ENCODE measurements at regions not wholly inside any gene's neighbourhood (a gene's known extent, or its start where the extent isn't known, plus 50 kb on each side); places are given as distances from the start of the nearest gene placed in this dataset.
"Not testable (repeated sequence)": the region's sequence is repeated elsewhere in the genome, so short reads cannot be mapped to it uniquely, and the experiment has no call there.

DNA sequence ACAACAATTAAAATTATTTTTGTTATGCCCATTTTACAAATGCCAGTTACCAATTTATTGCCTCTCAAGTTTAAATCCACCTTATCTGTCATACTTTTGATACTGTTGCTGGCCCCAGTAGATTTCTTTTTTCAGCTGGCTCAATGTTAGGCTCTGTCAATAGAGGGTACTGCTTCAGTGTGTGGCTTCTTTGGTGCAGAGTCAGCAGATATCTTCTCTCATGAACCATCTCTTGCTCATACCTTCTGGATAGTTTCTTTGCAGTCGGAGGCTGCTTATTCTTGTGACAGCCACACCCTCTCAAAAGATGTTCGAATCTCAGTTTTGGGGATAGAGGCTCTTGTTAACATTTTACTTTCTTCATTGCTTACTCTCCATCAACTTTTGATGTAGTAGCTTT, 849.9 kb upstream of the SEMA6A start:
- DNase-seq (ENCODE audit: low spot score) = no peak

DNA sequence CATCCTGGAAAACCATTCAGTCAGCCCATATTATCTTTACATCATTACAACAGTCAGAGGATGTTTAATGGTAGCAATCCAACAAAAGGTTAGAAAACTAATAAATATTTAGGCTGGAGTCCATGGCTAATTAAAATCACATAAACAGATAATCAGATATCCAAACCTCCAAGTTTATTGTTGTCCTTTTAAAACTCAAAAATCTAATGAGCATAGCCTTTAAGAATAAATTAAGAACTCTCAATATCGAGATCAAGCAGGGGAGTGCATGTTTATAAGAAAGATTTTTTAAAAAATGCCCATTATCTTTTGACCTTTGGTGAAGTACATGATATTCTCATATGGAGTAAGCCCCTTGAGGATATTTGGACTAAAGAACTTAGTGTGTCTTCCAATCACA, 842.9 kb upstream of the SEMA6A start:
- no peak for DNase-seq (ENCODE audit: low spot score)

DNA sequence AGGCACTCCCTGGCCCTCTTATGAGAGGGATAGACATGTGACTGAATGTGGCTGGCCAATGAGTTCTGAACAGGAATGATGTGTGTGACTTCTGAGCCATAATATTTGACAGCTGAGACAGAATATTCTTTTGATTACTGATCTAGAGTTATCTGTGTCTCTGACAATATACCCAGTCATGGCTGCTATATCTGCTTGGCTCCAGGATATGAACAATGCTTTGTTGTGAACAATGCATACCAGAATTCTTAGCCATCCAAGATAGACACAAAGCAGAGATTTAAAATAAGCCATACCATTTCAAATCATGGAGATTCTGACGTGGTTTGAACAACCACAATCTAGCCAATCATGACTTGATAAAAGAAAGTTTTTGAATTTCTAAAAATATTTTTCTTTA, 840.3 kb upstream of the SEMA6A start:
- no peak for DNase-seq (ENCODE audit: low spot score)

- no peak for DNase-seq (ENCODE audit: low spot score)
Observed at GRCh38 chr5:117411701-117412100, 837.1 kb upstream of the SEMA6A start.

DNA sequence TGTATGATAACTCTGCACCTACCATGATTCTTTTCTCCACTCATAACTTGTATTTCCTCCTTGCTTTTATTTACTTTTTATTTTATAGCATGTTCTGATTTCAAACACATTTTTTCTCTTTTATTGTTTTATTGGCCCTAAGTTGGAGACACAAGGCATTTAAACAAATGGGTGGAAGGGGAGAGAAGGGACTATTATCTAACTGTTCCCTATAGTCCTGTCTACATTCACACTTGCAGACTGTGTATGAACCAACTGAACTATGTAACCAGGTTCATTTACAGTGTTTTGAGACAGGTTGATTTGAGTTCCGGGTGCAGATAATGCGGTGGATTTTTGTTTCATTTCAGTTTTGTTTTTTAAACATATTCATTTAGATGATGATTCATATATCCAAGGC, 830.6 kb upstream of the SEMA6A start:
- DNase-seq (ENCODE audit: low spot score) = no peak

GRCh38 chr5:117394506-117395157, 820.0 kb upstream of the SEMA6A start:
- no peak for DNase-seq (ENCODE audit: low spot score)

DNA sequence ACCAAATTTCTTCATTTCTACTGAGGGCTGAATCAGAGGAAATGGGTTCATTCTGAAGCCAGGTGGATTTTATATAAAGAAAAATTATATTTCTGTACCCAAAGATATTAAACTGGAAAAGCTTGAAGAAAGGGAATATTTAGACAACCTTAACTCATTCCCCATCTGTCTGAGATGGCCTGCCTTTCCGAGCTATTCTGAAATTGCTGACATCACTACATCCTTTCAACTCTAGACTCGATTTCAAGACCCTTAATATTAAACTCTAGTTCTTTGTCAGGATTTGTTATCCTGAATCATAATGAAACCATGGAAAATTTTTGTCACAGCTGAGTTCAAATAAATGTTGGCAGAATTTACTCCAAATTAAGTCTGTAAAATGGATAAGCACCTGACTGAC, 818.5 kb upstream of the SEMA6A start:
- no peak for DNase-seq (ENCODE audit: low spot score)

DNA sequence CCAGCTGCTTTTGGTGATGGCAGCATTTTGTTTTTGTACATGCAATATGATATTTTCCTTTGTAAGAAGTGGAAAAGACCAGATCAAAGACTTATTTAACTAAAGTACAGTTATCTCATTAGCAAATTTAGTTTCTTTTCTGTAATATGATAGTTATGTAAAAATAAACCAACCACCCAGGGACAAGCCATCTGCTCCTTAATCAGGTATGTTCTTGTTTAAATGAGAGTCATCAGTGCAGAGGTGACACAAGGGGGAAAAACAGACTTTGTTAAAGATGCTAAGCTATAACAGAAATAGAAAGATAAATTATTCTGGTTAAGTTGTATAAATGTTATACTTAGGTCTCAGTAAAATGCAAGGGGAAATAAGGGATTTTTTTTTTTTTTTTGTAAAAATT, 805.7 kb upstream of the SEMA6A start:
- no peak for DNase-seq (ENCODE audit: low spot score)

- DNase-seq (ENCODE audit: low spot score) = no peak
Observed at GRCh38 chr5:117379521-117379920, 804.9 kb upstream of the SEMA6A start.

DNA sequence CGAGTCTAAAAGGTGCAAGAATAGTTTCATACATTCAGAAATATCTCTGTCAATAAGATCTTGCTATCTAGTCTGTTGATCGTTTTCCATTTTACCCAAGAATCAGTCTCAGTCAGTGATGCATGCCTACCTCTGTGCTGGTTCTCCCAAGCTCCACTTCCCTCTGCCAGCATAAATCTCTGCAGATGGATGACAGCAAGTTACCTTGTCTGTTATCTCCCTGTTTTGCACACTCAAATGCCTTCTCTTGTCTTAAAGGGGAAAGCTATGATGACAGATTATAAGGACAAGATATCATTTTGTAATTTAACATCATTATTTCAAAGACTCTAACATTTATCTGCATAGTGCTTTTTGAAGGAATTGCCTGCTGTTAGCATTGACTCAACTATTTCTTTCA, 802.1 kb upstream of the SEMA6A start:
- DNase-seq (ENCODE audit: low spot score) = no peak

GRCh38 chr5:117359895-117360294, 785.3 kb upstream of the SEMA6A start:
- no peak for DNase-seq (ENCODE audit: low spot score)

DNA sequence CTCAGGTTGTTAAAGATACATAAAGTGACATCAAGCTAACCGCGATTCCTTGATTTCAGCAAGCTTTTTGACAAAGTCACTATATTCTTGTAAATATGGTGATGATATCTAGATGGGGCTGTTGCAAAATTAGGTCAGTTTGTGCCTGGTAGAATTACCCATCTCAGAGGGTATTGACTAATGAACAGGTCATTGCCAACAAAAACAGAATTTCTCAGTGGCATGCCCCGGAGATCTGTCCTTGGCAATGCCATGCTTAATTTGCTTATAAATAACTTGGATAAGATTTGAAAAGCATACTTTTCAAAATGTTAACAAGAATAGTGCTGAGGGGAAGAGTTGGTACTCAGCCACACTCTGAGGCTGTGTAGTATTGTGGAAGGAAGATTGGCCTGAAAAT, 783.3 kb upstream of the SEMA6A start:
- DNase-seq (ENCODE audit: low spot score) = no peak

GRCh38 chr5:117347280-117347679, 772.7 kb upstream of the SEMA6A start:
- DNase-seq (ENCODE audit: low spot score) = no peak

DNA sequence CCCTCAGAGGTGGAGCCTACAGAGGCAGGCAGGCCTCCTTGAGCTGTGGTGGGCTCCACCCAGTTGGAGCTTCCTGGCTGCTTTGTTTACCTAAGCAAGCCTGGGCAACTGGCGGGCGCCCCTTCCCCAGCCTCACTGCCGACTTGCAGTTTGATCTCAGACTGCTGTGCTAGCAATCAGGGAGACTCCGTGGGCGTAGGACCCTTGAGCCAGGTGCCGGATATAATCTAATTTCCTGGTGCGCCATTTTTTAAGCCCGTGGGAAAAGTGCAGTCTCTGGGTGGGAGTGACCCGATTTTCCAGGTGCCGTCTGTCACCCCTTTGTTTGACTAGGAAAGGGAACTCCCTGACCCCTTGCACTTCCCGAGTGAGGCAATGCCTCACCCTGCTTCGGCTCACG, 769.1 kb upstream of the SEMA6A start:
- DNase-seq (ENCODE audit: low spot score) = not testable (repeated sequence)

DNA sequence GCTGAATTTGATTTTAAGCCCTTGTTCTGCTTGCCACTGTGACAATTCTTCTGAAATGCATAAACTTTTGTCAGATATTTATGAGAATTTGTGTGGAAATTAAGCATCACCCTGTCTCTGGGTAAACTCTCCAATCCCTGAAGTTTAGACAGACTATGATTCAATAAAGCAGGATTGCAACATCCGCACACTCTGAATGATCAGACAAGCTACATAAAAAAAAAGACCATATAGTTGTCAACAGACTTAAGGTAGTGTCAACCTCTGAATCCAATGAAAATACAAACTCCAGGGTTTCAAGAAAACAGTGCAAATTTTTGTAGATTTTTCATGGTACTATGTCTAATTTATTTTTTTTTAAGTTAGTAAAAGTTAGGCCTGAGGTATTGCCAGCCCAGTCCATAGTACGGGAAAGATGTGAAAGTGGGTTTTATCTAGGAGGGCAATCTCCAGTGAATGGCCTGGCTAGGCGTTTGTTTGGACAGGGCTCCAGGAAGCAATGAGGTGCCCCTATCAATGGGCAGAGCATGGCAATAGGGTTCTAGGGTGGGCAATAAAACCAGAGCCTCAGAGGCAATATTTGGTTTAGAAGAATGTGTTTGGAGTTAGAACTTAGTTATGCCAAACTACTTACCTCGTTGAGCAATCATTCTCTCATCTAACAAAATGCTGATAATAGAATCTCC, 762.6 kb upstream of the SEMA6A start:
- DNase-seq (ENCODE audit: low spot score) = no peak

- DNase-seq (ENCODE audit: low spot score) = no peak
Observed at GRCh38 chr5:117336208-117336607, 761.6 kb upstream of the SEMA6A start.

DNA sequence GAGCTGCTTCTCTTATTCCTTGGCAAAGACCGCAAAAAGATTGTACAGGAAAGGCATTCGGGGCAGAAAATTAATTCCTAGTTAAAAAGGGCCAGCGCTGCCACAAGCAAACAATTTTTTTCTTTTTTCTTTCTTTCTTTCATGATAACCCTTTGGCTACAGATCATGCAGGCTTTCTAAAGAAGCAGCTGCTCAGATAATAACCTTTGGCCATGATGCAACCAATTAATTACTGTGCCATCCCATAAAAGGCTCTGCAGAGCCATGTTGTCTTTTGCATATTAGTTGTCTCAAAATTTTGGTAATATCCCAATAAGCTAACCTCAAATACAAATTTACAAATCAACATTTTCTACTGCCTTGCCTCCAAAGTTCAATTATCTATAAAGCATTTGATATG, 758.4 kb upstream of the SEMA6A start:
- DNase-seq (ENCODE audit: low spot score) = no peak

- DNase-seq (ENCODE audit: low spot score) = no peak
Observed at GRCh38 chr5:117332341-117332740, 757.7 kb upstream of the SEMA6A start.

DNA sequence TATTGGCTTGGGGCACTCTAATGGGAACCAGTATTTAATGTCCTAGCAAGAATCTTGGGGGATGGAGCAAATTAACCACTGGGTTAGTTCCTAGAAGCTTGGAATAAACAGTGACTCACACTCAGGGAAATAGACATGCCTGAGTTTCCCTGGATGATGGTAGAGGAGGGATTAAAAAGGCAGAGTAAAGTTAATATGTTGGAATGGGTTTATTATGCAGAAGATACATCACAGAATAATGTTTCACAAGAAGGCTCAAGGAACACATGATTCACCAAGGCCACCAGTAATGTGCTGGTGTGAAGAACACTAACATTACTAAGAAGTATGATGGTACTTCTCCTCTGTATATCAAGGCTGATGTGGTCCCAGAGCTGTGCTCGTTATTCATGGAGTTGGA, 752.9 kb upstream of the SEMA6A start:
- no peak for DNase-seq (ENCODE audit: low spot score)

DNA sequence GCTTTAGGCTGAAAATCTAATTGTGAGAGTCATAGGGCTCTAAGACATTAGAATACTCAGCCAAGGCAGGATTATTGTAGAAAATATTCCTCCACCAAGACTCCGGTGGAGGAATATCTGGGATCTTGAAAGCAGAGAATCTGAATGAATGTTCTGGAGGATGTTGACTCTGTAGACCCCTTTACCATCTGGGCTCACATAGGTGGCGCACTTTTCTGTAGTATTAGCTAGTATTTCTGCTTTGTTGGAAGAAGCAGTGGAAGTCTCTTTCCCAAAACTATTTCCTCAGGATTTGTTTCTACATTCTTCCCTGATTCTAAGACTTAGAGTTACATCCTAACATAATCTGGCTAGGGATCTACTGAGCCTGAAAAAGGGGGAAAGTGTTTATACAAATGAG, 752.4 kb upstream of the SEMA6A start:
- no peak for DNase-seq (ENCODE audit: low spot score)

DNA sequence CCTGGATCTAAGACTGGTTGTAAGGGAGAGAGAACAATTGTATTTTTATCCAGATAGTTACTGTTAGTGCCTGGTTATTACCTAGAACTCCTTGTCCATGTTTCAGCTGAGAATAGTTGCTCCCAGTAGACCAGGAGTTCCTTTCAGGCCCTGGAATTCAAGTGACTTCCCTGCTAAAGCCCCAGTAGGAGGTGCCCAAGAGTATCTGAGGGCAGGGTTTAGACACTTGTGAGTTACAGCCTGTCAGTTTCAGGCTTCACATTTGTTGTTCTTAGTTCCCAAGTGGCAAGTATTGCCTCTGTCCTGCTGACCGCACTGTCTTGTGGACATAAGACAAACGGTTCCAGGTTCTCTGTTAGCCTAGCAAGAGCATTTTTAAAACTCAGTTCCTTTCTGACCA, 743.9 kb upstream of the SEMA6A start:
- DNase-seq (ENCODE audit: low spot score) = no peak

- no peak for DNase-seq (ENCODE audit: low spot score)
Observed at GRCh38 chr5:117315170-117315569, 740.5 kb upstream of the SEMA6A start.

- DNase-seq (ENCODE audit: low spot score) = not testable (repeated sequence)
Observed at GRCh38 chr5:117304512-117305107, 730.0 kb upstream of the SEMA6A start.

GRCh38 chr5:117302949-117303348, 728.3 kb upstream of the SEMA6A start:
- DNase-seq (ENCODE audit: low spot score) = no peak

All from AG08395 (cell line).